Ishikawa (cell line): ENCODE measurements at regions not wholly inside any gene's neighbourhood (a gene's known extent, or its start where the extent isn't known, plus 50 kb on each side); places are given as distances from the start of the nearest gene placed in this dataset.
A peak's percentile ranks its signal among the peaks of the same experiment; 100 is the strongest.

Experiments used
- CEBPB ChIP-seq: IDR thresholded peaks from 2 replicates; pipeline ENCODE4 v1.6.1; 2012
- CREB1 ChIP-seq: IDR thresholded peaks from 2 replicates; pipeline ENCODE4 v1.6.1; 2012; ENCODE audit warnings: low read depth
- EGR1 ChIP-seq: IDR thresholded peaks from 2 replicates; pipeline ENCODE4 v1.6.1; 2012
- EP300 ChIP-seq: IDR thresholded peaks from 2 replicates; pipeline ENCODE4 v1.6.1; 2012; ENCODE audit warnings: borderline replicate concordance
- FOXM1 ChIP-seq: IDR thresholded peaks from 2 replicates; pipeline ENCODE4 v1.6.1; 2012; ENCODE audit warnings: low read depth, borderline replicate concordance
- NFIC ChIP-seq: IDR thresholded peaks from 2 replicates; pipeline ENCODE4 v1.6.1; 2012
- RAD21 ChIP-seq: IDR thresholded peaks from 2 replicates; pipeline ENCODE4 v1.6.1; 2012; ENCODE audit warnings: low read depth
- TAF1 ChIP-seq: IDR thresholded peaks from 2 replicates; pipeline ENCODE4 v1.6.1; 2012; ENCODE audit warnings: low read depth, mild to moderate bottlenecking
- TCF12 ChIP-seq: IDR thresholded peaks from 2 replicates; pipeline ENCODE4 v1.6.1; 2012; ENCODE audit warnings: low read depth
- TEAD4 ChIP-seq: IDR thresholded peaks from 2 replicates; pipeline ENCODE4 v1.6.1; 2012
- YY1 ChIP-seq: IDR thresholded peaks from 2 replicates; pipeline ENCODE4 v1.6.1; 2012; ENCODE audit warnings: low read depth
- ZBTB7A ChIP-seq: IDR thresholded peaks from 2 replicates; pipeline ENCODE4 v1.6.1; 2012; ENCODE audit warnings: low read depth
- TF ChIP-seq, protein P1 (sequence below): IDR thresholded peaks from 2 replicates; pipeline ENCODE4 v1.6.1; 2012; ENCODE audit warnings: low read depth, mild to moderate bottlenecking
- TF ChIP-seq, protein P2 (sequence below): IDR thresholded peaks from 2 replicates; pipeline ENCODE4 v1.6.1; 2012
- TF ChIP-seq, protein P3 (sequence below): IDR thresholded peaks from 2 replicates; pipeline ENCODE4 v1.6.1; 2012

DNA sequence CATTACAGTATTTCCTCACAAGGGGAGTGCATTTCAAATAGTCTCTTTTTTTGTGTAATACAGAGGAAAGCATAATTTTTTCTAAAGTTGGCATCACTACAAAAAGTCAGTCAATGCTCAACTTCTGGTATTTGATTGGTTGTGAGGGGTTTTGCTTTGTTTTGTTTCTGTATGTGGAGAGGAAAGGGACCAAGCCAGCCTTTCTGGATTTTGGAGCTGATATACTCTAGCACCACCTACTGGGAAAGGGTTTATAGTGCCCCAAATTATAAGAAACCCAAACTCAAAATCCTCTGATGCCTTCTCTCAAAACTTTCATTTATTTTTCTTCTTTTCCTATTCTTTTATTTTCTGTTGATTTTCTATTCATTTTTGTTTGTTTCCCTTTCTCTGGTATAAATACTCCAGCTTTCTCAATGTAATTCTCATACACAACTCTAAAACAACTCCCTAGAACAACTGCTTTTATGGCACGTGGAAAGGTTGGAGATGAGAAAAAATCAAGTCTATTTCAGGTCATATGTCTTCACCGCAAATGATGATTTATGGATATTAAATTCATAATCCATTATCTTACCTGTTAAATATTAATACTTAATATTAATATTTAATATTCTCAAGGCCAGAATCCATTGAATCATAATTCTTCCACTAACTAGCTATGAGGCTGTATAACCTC lies 69.5 kb upstream of the ANXA1 start:
- TF ChIP-seq RAD21 (peak; percentile 75), TEAD4 (no peak), ZBTB7A (no peak), CREB1 (no peak), TCF12 (no peak)
- TF ChIP-seq, protein P1, sequence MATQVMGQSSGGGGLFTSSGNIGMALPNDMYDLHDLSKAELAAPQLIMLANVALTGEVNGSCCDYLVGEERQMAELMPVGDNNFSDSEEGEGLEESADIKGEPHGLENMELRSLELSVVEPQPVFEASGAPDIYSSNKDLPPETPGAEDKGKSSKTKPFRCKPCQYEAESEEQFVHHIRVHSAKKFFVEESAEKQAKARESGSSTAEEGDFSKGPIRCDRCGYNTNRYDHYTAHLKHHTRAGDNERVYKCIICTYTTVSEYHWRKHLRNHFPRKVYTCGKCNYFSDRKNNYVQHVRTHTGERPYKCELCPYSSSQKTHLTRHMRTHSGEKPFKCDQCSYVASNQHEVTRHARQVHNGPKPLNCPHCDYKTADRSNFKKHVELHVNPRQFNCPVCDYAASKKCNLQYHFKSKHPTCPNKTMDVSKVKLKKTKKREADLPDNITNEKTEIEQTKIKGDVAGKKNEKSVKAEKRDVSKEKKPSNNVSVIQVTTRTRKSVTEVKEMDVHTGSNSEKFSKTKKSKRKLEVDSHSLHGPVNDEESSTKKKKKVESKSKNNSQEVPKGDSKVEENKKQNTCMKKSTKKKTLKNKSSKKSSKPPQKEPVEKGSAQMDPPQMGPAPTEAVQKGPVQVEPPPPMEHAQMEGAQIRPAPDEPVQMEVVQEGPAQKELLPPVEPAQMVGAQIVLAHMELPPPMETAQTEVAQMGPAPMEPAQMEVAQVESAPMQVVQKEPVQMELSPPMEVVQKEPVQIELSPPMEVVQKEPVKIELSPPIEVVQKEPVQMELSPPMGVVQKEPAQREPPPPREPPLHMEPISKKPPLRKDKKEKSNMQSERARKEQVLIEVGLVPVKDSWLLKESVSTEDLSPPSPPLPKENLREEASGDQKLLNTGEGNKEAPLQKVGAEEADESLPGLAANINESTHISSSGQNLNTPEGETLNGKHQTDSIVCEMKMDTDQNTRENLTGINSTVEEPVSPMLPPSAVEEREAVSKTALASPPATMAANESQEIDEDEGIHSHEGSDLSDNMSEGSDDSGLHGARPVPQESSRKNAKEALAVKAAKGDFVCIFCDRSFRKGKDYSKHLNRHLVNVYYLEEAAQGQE, result no peak

DNA sequence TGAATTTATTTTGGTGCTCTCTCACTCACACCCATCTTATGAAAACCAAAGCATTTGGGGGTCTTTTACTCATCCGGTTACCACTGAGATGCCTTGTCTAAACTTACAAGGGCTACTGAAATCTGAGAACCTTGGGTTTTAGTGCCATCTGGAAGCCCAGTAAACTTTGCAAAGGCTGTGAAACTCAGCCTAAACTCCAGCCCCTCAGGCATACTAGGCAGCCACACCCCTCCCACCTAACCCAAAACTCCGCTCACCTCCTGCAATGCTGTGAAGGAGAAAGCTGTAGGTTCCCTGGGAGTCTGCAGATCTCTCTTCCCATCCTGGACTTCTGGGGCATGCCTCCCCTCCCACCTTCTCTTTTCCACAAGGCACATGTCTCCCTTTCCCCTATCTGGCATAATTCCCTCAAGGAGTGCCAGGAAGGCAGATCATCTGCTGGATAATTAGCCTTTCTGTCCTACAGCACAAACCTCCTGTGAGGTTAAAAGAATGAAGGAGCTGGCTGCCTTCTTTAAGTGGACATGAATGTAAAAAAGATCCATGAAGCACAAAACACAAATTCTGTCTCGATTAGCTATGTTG lies 71.5 kb upstream of the ANXA1 start:
- TF ChIP-seq ZBTB7A (no peak), TEAD4 (no peak), CEBPB (no peak), RAD21 (no peak), TCF12 (no peak), YY1 (no peak), EP300 (no peak), FOXM1 (no peak), CREB1 (no peak)
- TF ChIP-seq, protein P1, result no peak
- TF ChIP-seq, protein P2, sequence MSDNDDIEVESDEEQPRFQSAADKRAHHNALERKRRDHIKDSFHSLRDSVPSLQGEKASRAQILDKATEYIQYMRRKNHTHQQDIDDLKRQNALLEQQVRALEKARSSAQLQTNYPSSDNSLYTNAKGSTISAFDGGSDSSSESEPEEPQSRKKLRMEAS, result no peak

DNA sequence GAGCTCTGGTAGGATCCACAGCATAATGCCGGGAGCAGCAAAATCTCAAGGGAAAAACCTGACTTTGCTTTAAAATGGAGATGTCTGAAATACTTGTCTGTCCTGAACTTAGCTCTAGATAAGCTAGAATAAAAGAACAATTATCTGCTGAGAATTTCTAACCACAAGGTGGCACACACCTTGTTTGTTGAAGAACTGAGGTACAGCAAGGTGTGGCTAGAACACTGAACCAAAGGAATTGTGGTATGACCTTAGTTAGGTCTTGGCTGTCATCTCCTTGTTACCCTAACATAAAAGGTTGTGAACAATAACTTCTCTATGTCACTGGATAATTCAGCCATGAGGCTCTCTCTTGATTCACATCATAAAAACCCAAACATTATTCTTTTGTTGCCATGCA lies 72.3 kb upstream of the ANXA1 start:
- TF ChIP-seq, protein P3, sequence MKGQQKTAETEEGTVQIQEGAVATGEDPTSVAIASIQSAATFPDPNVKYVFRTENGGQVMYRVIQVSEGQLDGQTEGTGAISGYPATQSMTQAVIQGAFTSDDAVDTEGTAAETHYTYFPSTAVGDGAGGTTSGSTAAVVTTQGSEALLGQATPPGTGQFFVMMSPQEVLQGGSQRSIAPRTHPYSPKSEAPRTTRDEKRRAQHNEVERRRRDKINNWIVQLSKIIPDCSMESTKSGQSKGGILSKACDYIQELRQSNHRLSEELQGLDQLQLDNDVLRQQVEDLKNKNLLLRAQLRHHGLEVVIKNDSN, result no peak
- TF ChIP-seq EGR1 (no peak), RAD21 (peak; percentile 55)

DNA sequence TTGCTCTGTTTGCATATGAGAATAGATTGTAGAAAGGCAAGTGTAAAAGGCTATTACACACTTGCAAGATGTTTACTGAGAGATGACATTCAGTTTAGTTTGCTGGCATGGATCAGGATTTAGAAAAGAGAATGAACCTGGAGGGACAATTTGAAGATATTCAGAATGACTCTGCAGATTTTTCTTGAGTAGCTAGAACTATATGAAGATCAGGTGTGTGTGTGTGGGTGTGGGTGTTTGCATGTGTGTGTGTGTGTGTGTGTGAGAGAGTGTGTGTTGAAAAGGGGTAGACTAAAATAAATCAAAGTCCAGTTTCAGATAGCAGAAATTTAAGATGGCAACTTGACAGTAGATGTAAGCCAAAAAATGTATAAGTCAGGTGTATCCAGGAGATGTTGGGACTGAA lies 74.0 kb upstream of the ANXA1 start:
- TF ChIP-seq EP300 (no peak), CREB1 (no peak), ZBTB7A (no peak), NFIC (no peak), YY1 (no peak), TCF12 (no peak), TAF1 (no peak), TEAD4 (no peak), FOXM1 (no peak), EGR1 (no peak), CEBPB (no peak), RAD21 (no peak)
- TF ChIP-seq, protein P2, result no peak
- TF ChIP-seq, protein P1, result no peak

DNA sequence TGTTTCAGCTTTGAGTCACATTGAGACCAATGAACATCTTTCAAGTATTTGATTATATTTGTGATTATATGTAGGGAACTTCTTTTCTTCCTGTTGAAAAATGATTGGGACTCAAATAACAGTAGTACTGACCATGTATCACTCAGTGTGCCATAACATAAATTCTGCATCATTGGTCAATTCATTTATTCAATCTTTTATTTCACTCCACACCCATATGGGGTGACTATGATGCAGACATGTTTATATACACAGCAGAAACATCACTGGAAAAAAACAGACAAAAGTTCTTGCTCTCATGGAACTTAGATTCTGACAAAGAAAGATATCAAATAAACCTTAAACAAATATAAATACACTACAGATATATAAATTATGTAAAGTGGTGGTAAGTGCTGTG lies 74.7 kb upstream of the ANXA1 start:
- no peak for TF ChIP-seq CREB1
- TF ChIP-seq, protein P3, result no peak
- TF ChIP-seq FOXM1, result no peak
- TF ChIP-seq EP300, result no peak
- TF ChIP-seq, protein P2, result no peak
- TF ChIP-seq TCF12, result no peak
- TF ChIP-seq TEAD4, result no peak
- no peak for TF ChIP-seq RAD21
- no peak for TF ChIP-seq YY1
- TF ChIP-seq NFIC, result no peak
- no peak for TF ChIP-seq ZBTB7A
- no peak for TF ChIP-seq CEBPB
